GM23338 (cell line): ENCODE measurements at regions not wholly inside any gene's neighbourhood (a gene's known extent, or its start where the extent isn't known, plus 50 kb on each side); places are given as distances from the start of the nearest gene placed in this dataset.

ENCODE experiments used
- ATAC-seq: fragments of 200-7000 bp; cut with Tn5 transposase; 3 replicates; pipeline ENCODE4 v1.9.1; 2020
- DNase-seq: peaks from one replicate; pipeline ENCODE4 v3.0.0-alpha.2; 2015; ENCODE audit warnings: low spot score
- H2AFZ ChIP-seq: fragments of 200-600 bp; sonication (generic); 2 replicates; pipeline ENCODE4 v1.8.0; 2016; ENCODE audit warnings: antibody characterized with exemption, mild to moderate bottlenecking, moderate library complexity
- H3F3A ChIP-seq: fragments of 200-600 bp; sonication (generic); replicated peaks from 2 replicates; pipeline ENCODE4 v1.8.0; 2017; ENCODE audit warnings: antibody characterized with exemption, mixed run types, low read depth
- H3K27ac ChIP-seq: fragments of 200-600 bp; sonication (generic); 2 replicates; pipeline ENCODE4 v1.6.1; 2016; ENCODE audit warnings: low read depth
- H3K27me3 ChIP-seq: fragments of 200-600 bp; sonication (generic); 2 replicates; pipeline ENCODE4 v1.8.0; 2016; ENCODE audit warnings: mild to moderate bottlenecking, mixed run types, moderate library complexity; ENCODE audit not compliant: insufficient read depth
- H3K36me3 ChIP-seq: fragments of 200-600 bp; sonication (generic); 2 replicates; pipeline ENCODE4 v1.8.0; 2016; ENCODE audit warnings: mild to moderate bottlenecking; ENCODE audit not compliant: insufficient read depth
- H3K4me1 ChIP-seq: fragments of 200-600 bp; sonication (generic); 2 replicates; pipeline ENCODE4 v1.8.0; 2016; ENCODE audit warnings: mild to moderate bottlenecking, moderate library complexity; ENCODE audit not compliant: insufficient read depth
- H3K4me2 ChIP-seq: fragments of 200-600 bp; sonication (generic); 2 replicates; pipeline ENCODE4 v1.7.1; 2017; ENCODE audit warnings: mixed run types
- H3K4me3 ChIP-seq: fragments of 200-600 bp; sonication (generic); 2 replicates; pipeline ENCODE4 v1.6.1; 2016; ENCODE audit warnings: mixed run types
- H3K79me2 ChIP-seq: fragments of 200-600 bp; sonication (generic); replicated peaks from 2 replicates; pipeline ENCODE4 v1.8.0; 2017; ENCODE audit warnings: mild to moderate bottlenecking; ENCODE audit not compliant: insufficient read depth
- H3K9me2 ChIP-seq: fragments of 200-600 bp; sonication (generic); 2 replicates; pipeline ENCODE4 v1.8.0; 2017; ENCODE audit not compliant: insufficient read depth
- H4K20me1 ChIP-seq: fragments of 200-600 bp; sonication (generic); replicated peaks from 2 replicates; pipeline ENCODE4 v1.8.0; 2017; ENCODE audit warnings: mild to moderate bottlenecking; ENCODE audit not compliant: insufficient read depth
- H3K27ac Mint-ChIP-seq: 2 replicates; pipeline ENCODE4 v1.8.0; 2020; ENCODE audit warnings: inconsistent platforms, mild to moderate bottlenecking, moderate library complexity, mixed read lengths
- H3K27me3 Mint-ChIP-seq: 3 replicates; pipeline ENCODE4 v1.8.0; 2022; ENCODE audit warnings: low read depth, mild to moderate bottlenecking, moderate library complexity, mixed read lengths, inconsistent platforms; ENCODE audit not compliant: insufficient read depth, poor library complexity
- H3K36me3 Mint-ChIP-seq: 3 replicates; pipeline ENCODE4 v1.8.0; 2021; ENCODE audit warnings: low read depth, mild to moderate bottlenecking, inconsistent platforms, moderate library complexity, mixed read lengths
- H3K4me1 Mint-ChIP-seq: 3 replicates; pipeline ENCODE4 v1.8.0; 2020; ENCODE audit warnings: mild to moderate bottlenecking, inconsistent platforms, mixed read lengths
- H3K4me3 Mint-ChIP-seq: 3 replicates; pipeline ENCODE4 v1.8.0; 2021; ENCODE audit warnings: moderate library complexity, mild to moderate bottlenecking, inconsistent platforms, mixed read lengths
- H3K9me3 Mint-ChIP-seq: 3 replicates; pipeline ENCODE4 v1.8.0; 2020; ENCODE audit warnings: moderate library complexity, mild to moderate bottlenecking, inconsistent platforms, mixed read lengths
- CREB1 ChIP-seq: fragments of 250-450 bp; sonication (Bioruptor Pico); IDR thresholded peaks from 2 replicates; pipeline ENCODE4 v1.5.0; 2020; ENCODE audit warnings: low read depth, mild to moderate bottlenecking, moderate library complexity
- CTCF ChIP-seq, 2 experiments: fragments of 200-600 bp in 1 of 2; sonication (generic) in 1 of 2; conservative IDR thresholded peaks; 2 replicates each; pipeline versions ENCODE4 v1.5.1 to v1.6.1; 2016 to 2017; ENCODE audit warnings: antibody characterized with exemption in 2 of 2, low read depth in 2 of 2, mild to moderate bottlenecking in 2 of 2, moderate library complexity in 1 of 2
- ZNF462 ChIP-seq: fragments of 250-450 bp; sonication (Bioruptor Pico); IDR thresholded peaks from 2 replicates; pipeline ENCODE4 v1.5.0; 2020; ENCODE audit warnings: mild to moderate bottlenecking, moderate library complexity

- Histone ChIP-seq H3K36me3 (no peaks in the 10 kb centered on the region), H3K9me2 (0 out of 2 replicates have a peak, but pooled peaks cover 4% of the 10 kb centered on the region), H4K20me1 (no peaks in the 10 kb centered on the region), H3K4me3 (no peak overlapping the region), H3F3A (no peaks in the 10 kb centered on the region), H3K27ac (no peak overlapping the region), H3K4me1 (no peaks in the 10 kb centered on the region), H3K4me2 (no peak overlapping the region), H2AFZ (no peak overlapping the region), H3K79me2 (no peaks in the 10 kb centered on the region), H3K27me3 (no peaks in the 10 kb centered on the region)
- ATAC-seq = no peak
- no peak overlapping the region for H3K4me3 Mint-ChIP-seq
- H3K27me3 Mint-ChIP-seq = peaks cover 4% of the 10 kb centered on the region
- no peak for TF ChIP-seq ZNF462 (CRISPR knock-in tag)
- no peak for TF ChIP-seq CTCF (conservative IDR thresholded peaks at IDR 0.05; ENCODE audit: low read depth in 2 of 2)
- no peak for TF ChIP-seq CREB1
- H3K4me1 Mint-ChIP-seq = peaks cover 8% of the 10 kb centered on the region; the same call in 2 of the 3 replicates
- no peak overlapping the region for H3K27ac Mint-ChIP-seq
- no peaks in the 10 kb centered on the region for H3K9me3 Mint-ChIP-seq
- DNase-seq = no peak
- no peaks in the 10 kb centered on the region for H3K36me3 Mint-ChIP-seq
These were observed 86.7 kb downstream of the TMEM18 start for GRCh38 chr2:590214-591175.
